Muscle of leg (tissue), 3 donors: ENCODE measurements at regions not wholly inside any gene's neighbourhood (a gene's known extent, or its start where the extent isn't known, plus 50 kb on each side); places are given as distances from the start of the nearest gene placed in this dataset.
"Not testable (repeated sequence)": the region's sequence is repeated elsewhere in the genome, so short reads cannot be mapped to it uniquely, and the experiment has no call there.

Experiments used
- DNase-seq: peaks from one replicate; pipeline ENCODE4 v3.0.0; 2013
- H3K27ac ChIP-seq: one replicate; pipeline ENCODE4 v1.5.1; 2013; ENCODE audit warnings: mild to moderate bottlenecking, low read length, control low read depth
- H3K27me3 ChIP-seq: one replicate; pipeline ENCODE4 v1.6.1; 2013; ENCODE audit warnings: low read length; ENCODE audit not compliant: control insufficient read depth, insufficient read depth
- H3K36me3 ChIP-seq: one replicate; pipeline ENCODE4 v1.6.1; 2013; ENCODE audit warnings: low read length; ENCODE audit not compliant: control insufficient read depth, insufficient read depth
- H3K4me1 ChIP-seq: one replicate; pipeline ENCODE4 v1.6.1; 2013; ENCODE audit warnings: low read length; ENCODE audit not compliant: control insufficient read depth, insufficient read depth
- H3K4me3 ChIP-seq: one replicate; pipeline ENCODE4 v1.5.1; 2013; ENCODE audit warnings: low read length, control low read depth
- H3K9me3 ChIP-seq: replicated peaks from 2 replicates; pipeline ENCODE4 v1.6.1; 2013; ENCODE audit warnings: low read depth, low read length; ENCODE audit not compliant: control insufficient read depth
- WGBS: methylation state at CpG from one replicate; pipeline ENCODE4 v1.1.5; 2013; ENCODE audit warnings: missing lambda C conversion rate; ENCODE audit not compliant: insufficient coverage; 5-methylcytosine and 5-hydroxymethylcytosine counted together

DNA sequence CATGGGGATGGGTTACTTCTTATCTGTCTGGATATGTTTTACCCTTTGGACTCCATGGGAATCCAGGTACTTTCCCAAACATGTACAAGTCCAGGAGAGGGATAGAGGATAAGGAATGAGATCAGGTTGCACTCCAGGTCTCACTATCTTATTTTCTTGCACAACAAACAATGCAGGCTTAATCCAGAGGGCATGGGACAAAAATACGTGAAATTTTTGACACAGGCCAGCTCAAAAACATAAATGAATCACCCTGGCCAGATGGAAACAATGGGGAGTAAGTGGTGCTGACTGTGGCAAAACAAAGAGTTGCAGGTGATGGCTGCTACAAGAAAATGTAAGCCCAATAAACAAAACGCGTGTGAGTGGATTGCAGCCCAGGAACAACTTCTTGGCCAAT, 69.4 kb upstream of the GAS1 start:
- Histone ChIP-seq H3K27ac (no peak overlapping the region), H3K4me3 (no peak overlapping the region), H3K4me1 (peaks cover 3% of the 10 kb centered on the region), H3K36me3 (no peaks in the 10 kb centered on the region), H3K27me3 (no peaks in the 10 kb centered on the region), H3K9me3 (no peaks in the 10 kb centered on the region)
- 100% methylated on average over 2 of the region's 3 CpGs for WGBS
- DNase-seq: no peak

DNA sequence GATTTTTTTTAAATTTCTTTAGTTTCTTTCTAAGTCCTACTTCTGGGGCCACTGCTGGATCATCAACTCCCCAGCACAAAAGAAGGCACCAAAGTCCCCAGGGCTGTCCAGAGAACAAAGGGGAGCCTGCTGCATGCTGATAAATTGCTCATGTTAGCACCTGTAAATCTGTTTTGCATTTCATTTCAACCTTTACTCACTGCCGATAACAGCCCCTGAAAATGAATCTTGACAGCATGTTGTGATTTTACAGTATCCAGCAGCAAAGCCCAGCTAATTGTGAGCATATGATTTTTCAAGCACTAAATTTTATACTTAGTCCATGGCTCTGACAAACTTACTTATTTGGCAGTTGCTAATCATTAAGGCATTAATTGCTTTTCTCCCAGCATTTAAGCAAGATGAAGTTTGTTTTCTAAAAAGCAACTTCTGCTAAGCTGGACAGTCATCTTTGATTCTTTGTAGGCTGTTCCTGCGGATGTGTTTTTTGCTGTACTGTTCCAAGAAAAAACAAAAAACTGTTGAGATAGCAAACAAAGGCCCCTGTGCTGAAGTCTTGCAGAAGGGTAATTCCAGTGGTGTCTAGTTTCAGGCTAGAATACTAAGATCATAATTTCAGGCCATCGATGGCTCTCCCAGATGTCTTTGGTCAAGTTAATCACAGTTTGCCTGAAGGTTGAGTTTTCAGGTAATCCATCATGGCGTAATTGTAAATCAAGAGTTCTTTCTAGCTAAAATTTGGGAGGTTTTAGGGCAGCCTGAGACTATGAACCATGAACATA, 73.1 kb upstream of the GAS1 start:
- 20% methylated on average over 1 of the region's 4 CpGs for WGBS
- Histone ChIP-seq H3K36me3 (no peaks in the 10 kb centered on the region), H3K4me1 (peaks cover 3% of the 10 kb centered on the region), H3K4me3 (no peak overlapping the region), H3K27me3 (no peaks in the 10 kb centered on the region), H3K27ac (no peak overlapping the region), H3K9me3 (no peaks in the 10 kb centered on the region)
- DNase-seq: no peak

DNA sequence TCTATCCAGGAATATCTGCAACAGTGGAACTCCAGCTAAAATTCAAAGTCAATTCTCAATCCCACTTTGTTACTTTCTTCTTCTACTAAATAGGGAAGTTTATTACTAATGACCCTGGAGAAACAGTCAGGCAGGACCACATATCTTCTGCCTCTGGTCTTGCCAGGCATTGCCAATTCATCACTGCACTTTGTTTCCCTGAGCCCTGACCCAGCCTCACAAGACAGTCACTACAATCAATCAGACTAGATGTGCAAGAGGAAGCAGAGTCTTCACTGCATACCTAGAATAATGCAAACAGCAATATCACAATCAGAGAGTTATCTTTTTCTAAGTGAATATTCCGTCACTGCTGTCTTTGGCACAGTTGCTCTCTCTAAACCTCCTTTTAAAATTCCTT, 74.9 kb upstream of the GAS1 start:
- WGBS: no CpG with 5 or more reads among the region's 1 CpG

DNA sequence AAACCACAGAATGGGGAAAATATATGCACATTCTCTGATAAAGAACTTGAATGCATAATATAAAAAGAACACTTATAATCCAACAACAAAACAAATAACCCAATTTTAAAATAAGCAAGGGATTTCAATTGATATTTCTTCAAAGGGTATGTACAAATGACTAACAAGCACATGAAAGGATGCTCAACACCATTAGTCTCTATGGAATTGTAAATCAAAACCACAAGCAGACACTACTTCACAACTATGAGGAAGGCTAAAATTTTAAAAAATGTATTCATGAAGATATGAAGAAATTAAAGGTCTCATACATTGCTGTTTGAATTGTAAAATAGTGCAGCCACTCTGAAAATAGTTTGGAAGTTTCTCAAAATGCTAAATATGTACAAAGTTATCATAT, 78.9 kb upstream of the GAS1 start:
- no peak for DNase-seq
- no peaks in the 10 kb centered on the region for H3K36me3 ChIP-seq
- no peak overlapping the region for H3K4me3 ChIP-seq
- no peak overlapping the region for H3K27ac ChIP-seq
- no peaks in the 10 kb centered on the region for H3K4me1 ChIP-seq
- no peaks in the 10 kb centered on the region for H3K27me3 ChIP-seq
- peaks cover 4% of the 10 kb centered on the region for H3K9me3 ChIP-seq

More for the DNA sequence above, 74.9 kb upstream of the GAS1 start:
- Histone ChIP-seq H3K36me3 (no peaks in the 10 kb centered on the region), H3K9me3 (no peaks in the 10 kb centered on the region), H3K4me1 (peaks cover 3% of the 10 kb centered on the region), H3K4me3 (no peak overlapping the region), H3K27me3 (no peaks in the 10 kb centered on the region), H3K27ac (no peak overlapping the region)
- no peak for DNase-seq

DNA sequence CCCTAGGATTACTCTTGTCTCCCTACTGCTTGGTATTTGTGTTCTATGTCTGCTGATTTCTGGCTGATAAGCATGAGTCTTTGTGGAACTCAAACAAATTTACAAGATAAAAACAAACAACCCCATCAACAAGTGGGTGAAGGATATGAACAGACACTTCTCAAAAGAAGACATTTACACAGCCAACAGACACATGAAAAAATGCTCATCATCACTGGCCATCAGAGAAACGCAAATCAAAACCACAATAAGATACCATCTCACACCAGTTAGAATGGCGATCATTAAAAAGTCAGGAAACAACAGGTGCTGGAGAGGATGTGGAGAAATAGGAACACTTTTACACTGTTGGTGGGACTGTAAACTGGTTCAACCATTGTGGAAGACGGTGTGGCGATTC, 81.5 kb upstream of the GAS1 start:
- not testable (repeated sequence) for DNase-seq, H3K36me3 ChIP-seq, H3K4me1 ChIP-seq, H3K27ac ChIP-seq, H3K9me3 ChIP-seq, H3K27me3 ChIP-seq, H3K4me3 ChIP-seq
- no CpG with 5 or more reads among the region's 4 CpGs for WGBS

DNA sequence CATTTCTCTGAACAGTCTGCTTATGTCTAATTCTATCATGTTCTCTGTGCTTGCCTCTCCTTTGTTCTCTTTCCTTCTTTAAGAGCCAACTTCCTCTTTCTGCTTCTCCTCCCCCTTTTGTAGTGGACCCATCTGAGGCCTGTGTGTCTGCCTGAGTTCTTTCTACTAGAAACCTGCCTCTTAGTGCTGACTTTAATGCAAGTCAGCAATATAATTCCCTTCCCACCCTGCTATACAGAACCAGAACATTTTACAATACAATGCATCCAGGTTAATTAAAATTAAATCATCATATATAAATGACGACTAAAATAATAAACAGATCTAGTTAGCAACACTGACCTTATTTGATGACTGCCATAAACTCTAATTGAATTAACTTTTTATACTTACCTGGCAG, 82.6 kb upstream of the GAS1 start:
- WGBS: no CpG with 5 or more reads among the region's 1 CpG
- no peak for DNase-seq
- H3K9me3 ChIP-seq: peaks cover 4% of the 10 kb centered on the region
- no peaks in the 10 kb centered on the region for H3K27me3 ChIP-seq
- peaks cover 15% of the 10 kb centered on the region for H3K4me1 ChIP-seq
- H3K36me3 ChIP-seq: no peaks in the 10 kb centered on the region
- H3K4me3 ChIP-seq: no peak overlapping the region
- H3K27ac ChIP-seq: no peak overlapping the region

DNA sequence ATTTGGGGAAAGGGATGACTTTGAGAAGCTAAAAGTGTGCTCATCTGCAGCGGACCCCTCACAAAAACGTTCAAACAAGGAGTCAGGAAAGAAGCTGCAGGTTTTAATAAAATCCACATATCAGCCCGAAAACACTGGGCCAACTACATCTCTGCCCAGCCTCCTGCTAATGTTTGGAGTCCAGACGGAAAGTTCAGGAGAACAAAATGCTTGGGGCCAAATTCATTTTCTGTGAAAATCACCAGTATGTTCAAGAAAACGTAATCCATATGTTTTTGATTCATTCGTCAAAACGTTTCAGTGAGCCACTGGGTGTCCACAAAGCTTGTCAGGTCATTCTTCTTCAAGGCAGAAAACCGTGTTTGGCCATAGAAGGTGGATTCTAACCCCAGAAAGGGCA, 87.5 kb upstream of the GAS1 start:
- H3K27ac ChIP-seq: peak overlapping the region; percentile 96

DNA sequence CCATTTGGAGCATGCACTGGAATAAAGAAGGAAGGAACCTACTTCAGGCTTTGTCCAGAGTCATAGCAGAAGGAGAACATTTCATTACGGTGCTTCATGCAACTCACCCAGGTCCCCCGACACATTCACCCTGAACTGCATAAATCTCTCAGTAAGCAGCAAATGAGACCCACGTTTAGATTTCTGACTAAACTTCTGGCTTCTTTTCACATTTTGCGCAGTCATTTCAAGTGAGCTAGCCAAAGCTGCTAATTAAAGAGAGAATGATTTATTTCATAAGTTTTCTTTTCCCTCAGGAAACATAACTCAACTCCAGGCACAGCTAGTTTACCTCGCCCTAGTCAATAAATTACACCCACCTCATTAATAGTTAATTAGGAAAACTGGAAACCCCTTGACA, 88.6 kb upstream of the GAS1 start:
- peak; percentile 46 for DNase-seq
- Histone ChIP-seq H3K4me1 (peaks cover 21% of the 10 kb centered on the region), H3K9me3 (no peaks in the 10 kb centered on the region), H3K27ac (peak overlapping the region; percentile 44), H3K27me3 (no peaks in the 10 kb centered on the region), H3K36me3 (no peaks in the 10 kb centered on the region), H3K4me3 (no peak overlapping the region)
- whole genome bisulfite sequencing: 100% methylated on average over 1 of the region's 5 CpGs

More for the DNA sequence above, 87.5 kb upstream of the GAS1 start:
- 31% methylated on average over 5 of the region's 8 CpGs for WGBS
- Histone ChIP-seq H3K36me3 (no peaks in the 10 kb centered on the region), H3K27me3 (no peaks in the 10 kb centered on the region), H3K4me3 (no peak overlapping the region), H3K4me1 (peaks cover 21% of the 10 kb centered on the region), H3K9me3 (no peaks in the 10 kb centered on the region)
- peak; percentile 92 for DNase-seq

DNA sequence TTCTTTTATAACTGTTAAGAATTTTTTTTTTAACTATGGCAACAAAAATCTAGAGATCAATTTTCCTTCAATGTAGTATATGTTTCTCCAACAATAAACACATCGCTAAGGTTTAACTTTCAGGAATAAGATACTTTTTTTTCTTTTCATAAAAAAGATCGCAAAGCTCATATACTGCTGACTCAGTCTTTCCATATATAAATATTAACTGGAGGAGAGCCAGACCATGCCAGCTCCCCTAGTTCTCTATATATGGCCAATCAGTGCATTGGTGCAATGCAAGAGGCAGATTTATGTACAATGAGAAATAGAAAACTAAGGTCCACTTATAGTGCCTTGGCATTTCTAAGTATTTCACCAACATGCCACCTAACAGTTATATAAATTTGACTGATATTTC, 89.2 kb upstream of the GAS1 start:
- Histone ChIP-seq H3K36me3 (no peaks in the 10 kb centered on the region), H3K4me1 (peaks cover 21% of the 10 kb centered on the region), H3K4me3 (no peak overlapping the region), H3K27ac (peak overlapping the region; percentile 44), H3K9me3 (no peaks in the 10 kb centered on the region), H3K27me3 (no peaks in the 10 kb centered on the region)
- no CpG with 5 or more reads among the region's 2 CpGs for WGBS
- DNase-seq: no peak

DNA sequence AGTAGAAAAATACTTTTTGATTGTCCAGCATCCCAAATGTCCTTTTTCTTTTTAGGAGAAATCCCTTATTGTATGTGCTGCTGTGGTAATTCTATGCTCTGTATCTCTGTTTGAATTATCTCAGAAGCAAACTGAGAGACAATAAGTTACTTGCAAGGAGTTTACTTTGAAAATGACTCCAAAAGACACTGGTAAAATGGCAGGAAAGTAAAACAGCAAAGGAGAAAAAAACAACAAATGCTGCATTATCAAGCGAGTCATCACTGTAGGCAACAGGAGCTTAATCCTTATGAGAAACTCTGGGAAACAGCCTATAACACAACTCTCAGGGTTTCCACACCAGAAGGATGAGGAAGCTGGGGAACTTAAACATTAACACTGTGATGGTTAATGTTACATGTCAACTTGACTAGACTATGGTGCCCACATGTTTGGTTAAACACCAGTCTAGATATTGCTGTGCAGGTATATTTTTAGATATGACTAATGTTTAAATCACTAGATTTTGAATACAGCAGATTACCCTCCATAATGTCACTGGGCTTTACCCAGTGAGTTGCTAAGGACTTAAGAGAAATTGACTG, 92.6 kb upstream of the GAS1 start:
- Histone ChIP-seq H3K36me3 (no peaks in the 10 kb centered on the region), H3K4me3 (no peak overlapping the region), H3K4me1 (peaks cover 5% of the 10 kb centered on the region), H3K27me3 (no peaks in the 10 kb centered on the region), H3K27ac (no peak overlapping the region), H3K9me3 (no peaks in the 10 kb centered on the region)
- no CpG with 5 or more reads among the region's 1 CpG for WGBS
- no peak for DNase-seq
